NCI-H1092 treated with DMSO at 0.1 percent for 48 hours (cell line): ENCODE measurements at regions not wholly inside any gene's neighbourhood (a gene's known extent, or its start where the extent isn't known, plus 50 kb on each side); places are given as distances from the start of the nearest gene placed in this dataset.

Experiments
- DNase-seq: peaks from one replicate; lab custom pipeline; 2025; lab: John Stamatoyannopoulos, UW

DNA sequence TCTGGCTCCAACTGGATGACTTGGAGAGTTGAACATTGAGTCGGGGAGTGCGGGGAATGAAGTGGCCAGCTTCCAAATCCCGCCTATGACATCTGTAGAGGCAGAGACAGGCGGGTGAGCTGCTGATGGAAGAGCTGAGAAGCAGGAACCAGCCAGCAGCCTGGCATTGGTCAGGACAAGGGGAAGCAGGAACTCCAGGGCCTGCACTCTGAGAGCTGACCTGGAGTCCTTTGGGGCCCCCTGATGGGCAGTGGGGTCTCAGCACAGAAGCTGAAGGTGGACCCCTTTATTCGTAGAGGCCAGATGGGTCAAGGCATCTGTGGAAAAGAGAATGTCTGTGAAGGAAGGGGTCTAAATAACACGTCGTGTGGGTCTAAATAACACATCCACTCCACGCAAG is 57.0 kb downstream of the SEC61G start:
- no peak for DNase-seq

DNA sequence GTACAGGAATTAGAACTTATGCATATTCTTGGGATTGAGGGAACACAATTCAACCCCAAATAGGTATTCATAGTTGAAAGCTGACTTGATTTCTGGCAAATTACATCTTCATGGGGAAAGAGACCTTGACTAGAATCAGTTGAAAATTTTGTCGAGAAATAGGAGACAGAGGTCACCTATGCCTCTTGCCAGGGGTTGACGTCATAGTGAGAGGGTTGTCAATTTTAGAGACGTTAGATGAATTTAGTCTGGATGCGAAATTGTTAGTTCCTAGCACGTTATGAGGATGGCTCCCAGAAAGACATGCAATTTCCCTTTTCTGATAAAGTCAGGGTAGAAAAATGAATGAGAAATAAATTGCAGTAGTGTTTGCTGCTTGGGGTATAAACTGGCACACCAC is 59.3 kb downstream of the SEC61G start:
- DNase-seq, result no peak

DNA sequence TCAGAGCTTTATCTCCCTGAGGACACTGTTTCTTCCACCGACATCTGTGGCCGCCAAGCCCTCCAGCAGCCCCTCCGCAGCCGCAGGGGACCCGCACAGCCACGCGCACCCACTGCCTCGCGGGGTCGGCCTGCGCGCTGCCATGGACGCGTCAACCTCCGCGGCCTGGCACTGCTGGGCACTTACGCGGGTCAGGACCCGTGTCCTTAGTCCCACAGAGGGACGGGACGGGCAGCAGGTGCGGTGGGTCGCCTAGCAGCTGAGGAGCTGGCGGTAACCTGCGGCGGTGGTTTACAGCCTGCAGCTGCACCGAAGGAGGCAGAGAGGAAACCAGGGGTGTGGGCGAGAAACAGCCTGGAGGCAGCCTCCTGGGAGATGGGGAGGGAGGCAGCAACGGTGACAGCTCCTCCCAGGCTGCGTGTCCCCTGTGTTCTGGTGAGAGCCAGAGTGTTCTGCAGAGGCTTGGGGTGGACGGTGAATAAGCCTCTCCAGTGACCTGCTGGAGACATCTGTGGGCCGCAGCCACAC is 61.3 kb downstream of the SEC61G start:
- no peak for DNase-seq

DNA sequence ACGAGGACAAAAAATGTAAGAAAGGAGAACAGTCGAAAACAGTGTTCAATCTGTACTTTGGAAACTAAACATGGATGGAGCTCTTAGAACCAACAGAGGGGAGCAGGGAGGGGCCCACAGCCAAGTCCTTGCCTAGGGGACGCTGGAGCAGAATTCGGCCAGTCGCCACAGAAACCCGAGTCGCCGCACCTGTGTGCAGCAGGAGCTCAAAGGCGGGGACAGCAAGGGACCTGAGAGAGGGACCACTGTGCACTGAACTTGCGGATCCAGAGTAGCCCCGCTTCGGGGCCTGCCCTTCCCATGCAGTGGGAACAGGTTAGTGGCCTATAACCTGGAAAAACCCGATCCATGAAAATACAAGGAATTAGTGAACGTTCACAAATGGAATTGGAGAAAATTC is 68.1 kb downstream of the SEC61G start:
- DNase-seq, result no peak

DNA sequence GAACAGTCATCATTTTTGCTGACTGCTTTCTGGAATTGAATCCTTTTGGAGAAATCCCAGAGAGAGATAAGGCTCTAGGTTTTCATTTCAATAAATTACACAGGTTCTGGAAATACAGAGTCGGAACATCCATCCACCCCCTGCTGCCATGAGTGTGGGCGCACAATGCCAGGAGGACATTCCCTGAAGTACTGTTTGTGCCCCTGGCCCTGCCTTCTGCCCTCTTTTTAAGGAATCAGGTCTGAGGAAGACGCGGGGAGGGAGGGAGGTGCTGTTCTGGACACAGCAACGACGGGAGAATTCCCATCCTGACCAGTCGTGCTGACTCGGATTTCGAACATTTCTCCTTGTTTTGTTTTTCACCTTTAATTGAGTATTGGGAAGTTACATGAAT is 69.0 kb downstream of the SEC61G start:
- DNase-seq, result no peak

DNA sequence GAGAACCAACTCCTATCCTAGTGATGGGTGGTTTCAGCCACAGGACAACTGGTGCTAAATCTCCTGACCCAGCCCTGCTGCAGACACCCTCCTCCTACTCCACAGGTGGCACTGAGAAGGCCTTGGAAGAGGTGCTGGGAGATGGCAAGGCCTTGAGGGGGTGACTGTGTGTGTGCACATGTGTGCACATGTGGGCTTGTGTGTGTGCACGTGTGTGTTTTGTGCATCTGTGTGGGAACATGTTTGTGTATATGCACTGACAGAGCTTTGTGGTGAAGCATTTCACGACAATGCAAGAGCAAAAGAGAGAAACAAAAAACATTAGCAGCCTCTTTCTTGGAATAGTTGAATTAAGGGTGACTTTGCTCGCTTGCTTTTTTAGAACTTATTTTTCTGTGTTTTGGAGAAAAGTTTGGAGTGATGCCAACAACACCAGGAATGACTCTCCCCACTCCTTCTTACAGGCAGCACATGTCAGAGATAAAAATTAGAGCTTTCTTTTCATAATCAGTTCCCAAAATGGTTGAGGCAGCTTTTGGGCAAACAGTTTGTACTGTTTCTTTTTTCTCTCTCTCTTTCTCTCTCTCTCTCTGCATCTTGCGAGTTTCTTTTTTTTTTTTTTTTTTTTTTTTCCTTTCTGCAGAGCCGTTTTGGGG is 69.5 kb downstream of the SEC61G start:
- DNase-seq, result no peak

DNA sequence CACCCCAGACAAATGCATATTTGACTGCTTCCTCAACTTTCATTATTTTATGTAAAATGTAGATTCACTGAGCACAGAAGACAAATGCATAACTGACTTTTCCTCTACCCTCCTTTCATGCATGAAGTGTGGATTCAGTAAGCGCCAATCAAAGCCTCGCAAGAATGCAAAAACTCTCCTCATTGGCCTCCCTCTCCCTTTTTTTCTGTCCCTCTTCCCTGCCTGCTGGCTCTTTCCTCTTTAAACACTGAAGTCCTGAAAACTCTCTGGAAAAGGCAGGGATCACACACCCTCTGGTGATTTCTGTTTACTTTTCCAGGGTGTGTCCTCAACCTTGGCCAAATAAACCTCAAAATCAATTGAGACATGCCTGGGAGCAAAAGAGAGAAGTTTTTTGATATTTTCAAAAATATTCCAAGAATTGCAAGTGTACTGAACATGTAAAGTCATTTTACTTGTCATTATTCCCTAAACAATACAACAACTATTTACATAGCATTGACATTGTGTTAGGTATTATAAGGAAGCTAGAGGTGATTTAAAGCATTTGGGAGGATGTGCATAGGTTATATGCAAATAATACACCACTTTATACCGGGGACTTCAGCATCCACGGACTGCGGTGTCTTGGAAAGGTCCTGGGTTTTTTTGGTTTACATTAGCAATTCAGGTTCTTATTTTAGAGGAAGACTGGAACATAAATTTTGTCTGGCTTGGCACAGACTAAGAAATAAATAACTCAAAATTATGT is 71.4 kb downstream of the SEC61G start:
- DNase-seq, result no peak

DNA sequence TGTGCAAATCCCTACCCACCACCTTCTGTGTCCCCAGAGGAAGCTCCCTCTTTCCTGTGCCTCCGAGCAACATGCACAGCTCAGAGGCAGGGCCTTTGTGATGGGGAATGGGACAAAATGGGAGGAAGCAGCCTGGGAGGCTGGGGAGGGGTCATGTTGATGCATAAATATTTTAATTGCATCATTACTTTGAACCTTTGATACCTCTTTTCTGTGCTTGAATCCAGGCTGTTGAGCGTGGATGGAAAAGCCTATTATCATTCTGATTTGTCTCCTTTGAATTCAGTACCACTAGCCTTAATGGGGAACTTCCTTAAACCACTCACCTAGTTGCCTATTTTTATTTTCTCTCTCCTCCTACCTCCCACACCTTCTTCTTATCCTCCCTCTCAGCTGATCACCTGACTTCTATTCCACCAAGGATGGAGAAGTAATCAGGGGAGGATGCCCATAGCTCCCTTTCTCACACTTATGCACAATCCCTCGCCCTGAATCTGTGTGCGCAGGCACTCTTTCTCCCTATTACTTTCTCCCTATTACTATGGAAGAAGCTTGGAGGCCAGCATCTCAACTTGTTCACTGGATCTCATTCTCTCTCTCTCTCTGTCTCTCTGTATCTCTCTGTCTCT is 78.5 kb downstream of the SEC61G start:
- no peak for DNase-seq

DNA sequence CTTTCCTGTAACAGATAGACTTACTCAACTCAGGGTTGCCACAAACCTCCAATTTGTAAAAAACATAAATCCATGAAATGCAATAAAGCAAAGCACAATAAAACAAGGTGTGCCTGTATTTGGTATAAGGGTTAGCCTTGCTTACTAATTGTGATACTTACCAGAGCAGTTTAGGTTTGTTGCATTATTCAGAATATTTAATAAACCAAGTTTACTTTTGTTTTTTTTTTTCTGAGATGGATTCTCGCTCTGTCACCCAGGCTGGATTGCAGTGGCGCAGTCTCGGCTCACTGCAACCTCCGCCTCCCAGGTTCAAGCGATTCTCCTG is 79.6 kb downstream of the SEC61G start:
- DNase-seq, result no peak

DNA sequence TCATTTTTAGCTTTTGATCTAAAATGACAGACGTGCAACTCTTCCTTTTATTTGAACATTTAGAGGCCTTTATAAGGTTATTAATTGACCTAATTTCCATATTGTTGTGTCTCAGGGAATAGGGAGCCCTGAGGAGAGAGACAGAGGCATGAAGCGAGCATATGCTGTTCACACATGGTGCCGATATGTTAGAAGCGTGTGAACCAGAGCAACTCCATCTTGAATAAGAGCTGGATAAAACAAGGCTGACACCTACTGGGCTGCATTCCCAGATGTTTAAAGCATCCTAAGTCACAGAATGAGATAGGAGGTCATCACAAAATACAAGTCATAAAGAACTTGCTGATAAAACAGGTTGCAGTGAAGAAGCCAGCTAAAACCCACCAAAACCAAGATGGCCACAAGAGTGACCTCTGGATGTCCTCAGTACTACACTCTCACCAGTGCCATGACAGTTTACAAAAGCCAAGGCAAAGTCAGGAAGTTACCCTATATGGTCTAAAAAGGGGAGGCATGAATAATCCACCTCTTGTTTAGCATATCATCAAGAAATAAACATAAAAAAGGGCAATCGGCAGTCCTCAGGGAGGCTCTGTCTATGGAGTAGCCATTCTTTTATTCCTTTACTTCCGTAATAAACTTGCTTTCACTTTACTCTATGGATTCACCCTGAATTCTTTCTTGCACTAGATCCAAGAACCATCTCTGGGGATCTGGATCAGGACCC is 80.1 kb downstream of the SEC61G start:
- DNase-seq, result peak; percentile 18

DNA sequence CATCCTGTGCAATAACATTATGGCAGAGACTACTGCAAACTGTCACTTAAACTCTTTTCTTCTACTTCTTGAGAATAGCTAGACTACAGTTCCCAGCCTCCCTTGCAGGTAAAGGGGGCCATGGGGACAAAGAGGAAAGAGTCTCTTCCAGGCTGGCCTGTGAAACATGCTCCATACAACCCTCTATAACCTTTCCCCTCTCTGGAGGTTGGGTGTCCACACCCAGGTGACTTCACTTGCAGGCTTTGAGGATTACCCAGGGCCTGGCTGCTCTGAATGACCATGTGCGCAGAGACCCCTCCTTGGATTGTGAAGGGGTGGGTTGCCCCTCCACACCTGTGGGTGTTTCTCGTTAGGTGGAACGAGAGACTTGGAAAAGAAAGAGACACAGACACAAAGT is 84.1 kb downstream of the SEC61G start:
- no peak for DNase-seq

DNA sequence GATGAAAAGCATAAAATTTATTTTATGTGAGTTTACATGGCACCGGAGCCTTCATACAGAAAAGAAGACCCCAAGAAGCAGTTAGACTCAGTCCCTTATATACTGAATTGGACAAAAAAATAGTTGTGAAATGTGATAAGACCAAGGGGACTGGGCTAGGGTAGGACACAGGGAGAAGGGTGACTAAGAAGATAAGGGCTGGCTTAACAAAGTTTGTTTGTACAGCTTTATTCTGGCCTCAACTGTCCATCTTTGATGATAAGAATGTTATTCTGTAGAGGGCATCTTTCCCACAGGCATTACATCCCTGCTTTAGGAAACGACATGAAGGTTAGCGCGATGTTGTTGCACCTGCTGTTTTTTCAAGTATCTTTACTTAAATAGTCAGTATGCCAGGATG is 86.5 kb downstream of the SEC61G start:
- DNase-seq, result no peak

DNA sequence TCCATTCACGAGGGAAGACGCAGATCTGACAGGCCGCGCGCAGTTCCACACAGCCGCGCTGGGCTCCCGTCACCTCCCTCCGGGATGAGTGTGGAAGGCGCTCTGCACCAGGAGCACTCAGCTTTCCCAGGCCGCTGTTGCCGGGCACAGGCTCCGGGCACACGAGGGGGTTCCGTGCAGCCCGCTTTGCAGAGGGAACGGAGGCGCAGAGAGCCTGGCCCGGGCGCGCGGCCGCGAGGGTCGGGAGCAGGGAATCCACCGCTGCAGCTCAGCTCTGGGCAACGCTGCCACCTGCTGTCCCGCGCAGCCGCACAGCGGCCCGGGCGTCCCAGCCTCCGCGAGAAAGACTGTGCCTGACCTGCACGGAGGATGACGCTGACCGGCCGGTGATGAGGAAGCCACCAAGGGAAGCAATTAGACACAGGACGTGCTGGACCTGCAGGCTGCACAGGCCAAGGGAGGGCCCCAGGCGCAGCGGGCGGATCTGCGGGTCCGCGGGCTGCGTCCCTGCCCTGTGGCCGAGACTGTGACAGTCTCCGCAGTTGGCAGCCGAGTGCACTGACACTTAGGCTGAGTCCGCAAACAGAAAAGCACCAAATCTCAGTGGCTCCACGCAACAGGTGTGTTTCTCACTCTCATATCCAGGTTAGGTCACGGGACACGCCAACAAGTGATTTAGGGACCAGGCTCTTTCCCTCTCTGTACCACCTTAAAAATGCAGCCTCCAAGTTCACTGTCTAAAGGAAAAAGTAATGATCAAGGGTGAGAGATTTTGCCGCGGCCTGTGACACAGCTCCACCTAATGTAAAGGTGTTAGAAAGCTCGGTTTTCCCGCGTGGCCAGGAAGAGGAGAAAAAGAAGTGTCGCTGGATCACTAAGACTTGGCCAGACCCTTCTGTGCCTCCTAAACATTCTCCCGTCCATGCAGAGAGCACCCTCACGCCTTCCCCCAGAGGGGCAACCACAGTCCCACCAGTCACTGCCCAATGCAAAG is 94.5 kb downstream of the SEC61G start:
- peak; percentile 62 for DNase-seq

DNA sequence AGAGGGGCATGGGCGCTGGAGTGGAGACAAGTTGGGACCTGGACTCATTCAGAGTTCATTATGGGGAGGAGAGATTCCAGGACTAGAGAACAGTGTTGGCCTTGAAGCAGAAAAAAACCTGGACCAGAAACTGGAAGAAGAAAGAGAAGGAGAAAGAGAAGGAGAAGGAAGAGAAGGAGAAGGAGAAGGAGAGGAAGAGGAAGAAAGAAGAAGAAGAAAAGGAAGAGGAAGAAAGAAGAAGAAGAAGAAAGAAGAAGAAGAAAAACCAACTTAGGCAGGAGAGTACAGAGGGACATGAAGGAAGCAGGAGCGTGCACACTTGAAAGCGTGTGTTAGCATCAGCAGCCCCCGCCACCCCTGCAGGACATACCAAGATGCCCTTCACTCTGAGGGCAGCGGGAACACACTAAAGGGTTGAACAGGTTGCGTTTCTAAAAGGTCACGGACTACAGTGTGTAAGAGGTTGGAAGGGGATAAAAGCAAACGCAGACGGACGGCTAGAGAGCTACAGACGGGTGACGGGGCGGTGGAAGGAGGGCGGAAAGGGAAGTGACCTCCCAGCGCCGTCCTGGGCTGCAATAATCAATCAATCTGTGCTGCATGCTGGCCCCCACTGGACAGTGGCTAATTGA is 95.3 kb downstream of the SEC61G start:
- DNase-seq, result peak; percentile 17

DNA sequence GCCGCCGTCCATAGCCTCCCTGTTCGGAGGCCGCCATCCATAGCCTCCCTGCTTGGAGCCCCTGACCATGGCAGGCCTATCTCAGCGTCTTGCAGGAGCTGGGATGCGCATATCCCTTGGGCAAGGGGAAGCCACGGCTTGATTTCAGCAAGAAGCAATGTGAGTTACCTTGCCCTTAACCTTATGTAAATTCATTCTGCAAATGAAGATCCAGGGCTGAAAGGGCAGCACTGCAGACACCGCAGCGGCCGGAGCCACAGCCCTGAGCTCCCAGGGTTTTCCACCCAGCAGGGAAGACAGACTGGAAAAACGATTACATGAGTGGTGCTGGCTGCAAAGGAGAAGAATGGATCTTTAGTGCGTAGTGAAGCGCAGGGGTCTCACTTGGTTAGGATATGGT is 95.8 kb downstream of the SEC61G start:
- DNase-seq, result no peak

DNA sequence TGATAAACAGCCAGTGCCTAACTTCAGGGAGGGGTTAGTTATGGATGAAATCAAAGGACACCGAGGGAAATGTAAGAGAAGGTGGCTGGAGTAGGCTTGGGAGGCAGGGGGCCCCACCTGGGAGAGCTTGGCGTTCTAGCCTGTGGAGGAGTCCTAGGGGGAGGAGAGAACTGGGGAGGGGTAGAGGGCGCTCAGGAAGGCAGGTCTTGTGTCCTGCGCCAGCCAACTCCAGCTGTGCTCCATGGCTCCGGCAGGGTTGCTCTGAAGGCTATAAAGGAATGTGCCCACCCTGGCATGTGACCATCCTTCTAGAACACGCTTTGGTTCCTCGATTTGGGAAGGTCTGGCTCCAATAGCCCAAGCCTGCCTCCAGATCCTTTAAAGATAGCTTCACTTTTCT is 96.3 kb downstream of the SEC61G start:
- no peak for DNase-seq

DNA sequence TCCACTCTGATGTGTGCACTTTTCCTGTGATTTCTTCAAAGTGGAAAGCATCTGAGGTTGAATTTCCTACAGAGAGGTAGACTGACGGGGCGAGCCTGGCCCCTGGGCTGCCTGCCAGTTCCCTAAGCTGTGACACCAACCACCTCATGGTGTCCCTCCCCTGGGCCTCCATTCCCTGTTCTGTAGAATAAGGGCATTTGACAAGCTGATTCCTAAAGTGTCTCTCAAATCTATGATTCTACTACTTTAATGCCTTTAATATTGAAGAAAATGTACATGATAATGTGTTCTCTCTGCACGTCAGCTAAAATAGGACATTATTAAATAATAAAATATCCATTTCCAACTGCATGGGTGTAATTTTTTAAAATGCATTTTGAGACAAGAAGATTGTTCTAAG is 105.1 kb downstream of the SEC61G start:
- DNase-seq, result no peak

DNA sequence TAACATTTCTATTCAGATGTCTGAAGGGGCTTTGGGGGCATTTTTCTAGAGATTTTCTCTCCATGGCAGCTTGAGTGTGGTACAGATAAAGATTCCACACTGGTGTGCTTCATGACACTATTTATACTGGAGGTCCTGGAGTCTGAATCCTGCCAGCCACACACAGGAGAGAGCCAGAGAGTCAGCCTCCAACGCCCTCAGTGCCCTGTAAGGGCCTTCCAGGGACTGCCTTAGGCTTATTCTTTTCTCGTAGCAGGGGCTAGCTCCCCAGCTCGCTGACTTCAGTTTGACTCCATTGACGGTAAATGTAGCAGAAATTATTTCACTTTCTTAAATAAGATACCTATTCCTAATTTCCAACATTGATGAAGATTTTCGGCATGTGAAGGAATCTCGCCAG is 100.9 kb downstream of the VSTM2A start:
- no peak for DNase-seq

DNA sequence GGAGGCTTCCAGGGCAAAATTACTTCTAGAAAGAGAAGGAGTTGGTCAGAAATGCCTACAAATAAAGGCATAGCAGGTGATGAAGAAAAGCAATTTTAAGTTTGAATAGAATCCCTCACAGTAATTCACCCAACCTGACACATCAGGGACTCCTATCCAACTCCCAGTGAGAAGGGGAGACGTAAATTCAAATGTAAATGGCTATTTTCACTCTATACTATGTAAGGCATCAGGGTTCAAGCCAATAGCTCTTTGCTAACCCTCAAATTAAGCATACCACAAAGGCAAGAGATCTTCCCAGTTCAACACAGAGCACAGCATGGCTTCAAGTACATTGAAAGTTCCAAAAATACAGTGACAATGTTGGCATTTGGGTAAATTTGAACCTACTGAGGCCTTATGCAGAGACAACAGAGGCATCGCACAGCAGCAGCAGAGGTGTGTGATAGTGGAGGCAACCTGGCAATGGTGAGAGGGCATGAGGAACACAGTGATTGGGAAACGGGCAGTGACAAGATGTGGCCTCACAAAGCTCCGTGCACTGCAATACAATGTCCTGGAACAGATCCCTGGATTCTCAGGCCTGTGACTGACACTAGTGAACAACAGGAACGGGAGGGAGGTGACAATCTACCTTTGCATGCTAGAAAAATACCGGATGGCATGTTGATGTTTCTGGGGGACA is 95.7 kb downstream of the VSTM2A start:
- no peak for DNase-seq

DNA sequence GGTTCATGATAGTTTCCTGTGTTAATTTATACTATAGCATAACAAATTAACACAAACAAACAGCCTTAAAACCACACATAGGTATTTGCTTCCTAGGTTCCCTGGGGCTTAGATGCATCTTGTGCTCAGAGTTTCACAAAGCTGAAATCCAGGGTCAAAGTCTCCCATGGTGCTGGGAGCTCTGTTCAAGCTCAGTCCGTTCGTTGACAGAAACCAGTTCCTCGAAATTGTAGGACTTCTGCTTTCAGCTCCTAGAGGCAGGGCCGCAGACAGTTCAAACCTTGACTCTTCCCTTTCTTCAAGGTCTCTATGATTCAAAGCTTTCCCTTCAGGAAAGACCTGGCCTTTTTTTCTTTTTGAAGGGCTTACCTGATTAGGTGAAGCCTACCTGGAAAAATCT is 90.5 kb downstream of the VSTM2A start:
- no peak for DNase-seq
